Keratinocyte (primary cell): ENCODE measurements at regions not wholly inside any gene's neighbourhood (a gene's known extent, or its start where the extent isn't known, plus 50 kb on each side); places are given as distances from the start of the nearest gene placed in this dataset.
"Not testable (repeated sequence)": the region's sequence is repeated elsewhere in the genome, so short reads cannot be mapped to it uniquely, and the experiment has no call there.

Experiments
- DNase-seq: peaks from one replicate; pipeline ENCODE4 v3.0.0-alpha.2; 2011; ENCODE audit warnings: low read depth, missing footprints, low spot score
- FAIRE-seq: peaks from 2 replicates; lab custom pipeline; 2011; peaks lifted over from hg19 to GRCh38; lab: Jason Lieb, UNC
- H2AFZ ChIP-seq: 2 replicates; pipeline ENCODE4 v1.6.0; 2012; ENCODE audit warnings: low read length, control low read depth, inconsistent platforms; ENCODE audit not compliant: control insufficient read depth
- H3K27ac ChIP-seq: 2 replicates; pipeline ENCODE4 v1.5.1; 2011; ENCODE audit warnings: low read length; ENCODE audit not compliant: control insufficient read depth, insufficient read depth
- H3K27me3 ChIP-seq: 3 replicates; pipeline ENCODE4 v1.6.0; 2011; ENCODE audit warnings: low read length; ENCODE audit not compliant: control insufficient read depth, insufficient read depth; ENCODE audit errors: extremely low read depth
- H3K36me3 ChIP-seq, 2 experiments: 2 replicates in 1 of 2; 3 replicates in 1 of 2; pipeline ENCODE4 v1.5.1; 2011; ENCODE audit warnings: low read length in 2 of 2, mild to moderate bottlenecking in 1 of 2; ENCODE audit not compliant: control insufficient read depth in 2 of 2, insufficient read depth in 2 of 2; ENCODE audit errors: extremely low read depth in 1 of 2
- H3K4me1 ChIP-seq: 3 replicates; pipeline ENCODE4 v1.5.1; 2011; ENCODE audit warnings: low read length; ENCODE audit not compliant: control insufficient read depth, insufficient read depth; ENCODE audit errors: extremely low read depth
- H3K4me2 ChIP-seq: 3 replicates; pipeline ENCODE4 v1.6.0; 2011; ENCODE audit warnings: low read depth, low read length; ENCODE audit not compliant: control insufficient read depth, insufficient read depth; ENCODE audit errors: extremely low read depth
- H3K4me3 ChIP-seq, 3 experiments: fragments of 200-600 bp in 1 of 3; sonication (generic) in 1 of 3; 2 replicates in 2 of 3; 3 replicates in 1 of 3; pipeline ENCODE4 v1.5.1; 2011 to 2016; ENCODE audit warnings: low read length in 3 of 3, mild to moderate bottlenecking in 3 of 3, control low read depth in 2 of 3, inconsistent platforms in 1 of 3, low read depth in 1 of 3, mixed read lengths in 1 of 3, mixed run types in 1 of 3, moderate library complexity in 1 of 3; ENCODE audit not compliant: control insufficient read depth in 2 of 3, insufficient read depth in 2 of 3; ENCODE audit errors: extremely low read depth in 1 of 3
- H3K79me2 ChIP-seq: 2 replicates; pipeline ENCODE4 v1.6.0; 2012; ENCODE audit warnings: low read length; ENCODE audit not compliant: control insufficient read depth, insufficient read depth
- H3K9ac ChIP-seq: 3 replicates; pipeline ENCODE4 v1.6.0; 2011; ENCODE audit warnings: low read length; ENCODE audit not compliant: control insufficient read depth, insufficient read depth; ENCODE audit errors: extremely low read depth
- H3K9me1 ChIP-seq: 3 replicates; pipeline ENCODE4 v1.6.0; 2011; ENCODE audit warnings: low read length; ENCODE audit not compliant: control insufficient read depth, insufficient read depth; ENCODE audit errors: extremely low read depth
- H3K9me3 ChIP-seq: 2 replicates; pipeline ENCODE4 v1.5.1; 2012; ENCODE audit warnings: low read depth, low read length; ENCODE audit not compliant: control insufficient read depth
- H4K20me1 ChIP-seq: 3 replicates; pipeline ENCODE4 v1.6.0; 2011; ENCODE audit warnings: low read length; ENCODE audit not compliant: control insufficient read depth, insufficient read depth; ENCODE audit errors: extremely low read depth
- CTCF ChIP-seq, 3 experiments: IDR thresholded peaks in 1 of 3; conservative IDR thresholded peaks in 1 of 3; optimal IDR thresholded peaks in 1 of 3; 2 replicates in 2 of 3; 3 replicates in 1 of 3; pipeline versions ENCODE3 to v1.5.1; 2011; ENCODE audit warnings: low read length in 3 of 3, mild to moderate bottlenecking in 3 of 3, moderate library complexity in 2 of 3, control low read depth in 1 of 3, inconsistent platforms in 1 of 3; ENCODE audit not compliant: insufficient read depth in 2 of 3; ENCODE audit errors: extremely low read depth in 1 of 3
- EZH2 ChIP-seq: IDR thresholded peaks from one replicate; pipeline ENCODE4 v1.6.1; 2012; ENCODE audit warnings: inconsistent platforms, mild to moderate bottlenecking, low read length, moderate library complexity
- dilution Hi-C: fragments of 300-500 bp; cut with MboI; formaldehyde crosslinking; loops from one replicate; pipeline ENCODE4 v1.7.0; 2020; ENCODE audit warnings: low sequenced_read_pairs; ENCODE audit not compliant: extremely low pct_ligation_motif_present

DNA sequence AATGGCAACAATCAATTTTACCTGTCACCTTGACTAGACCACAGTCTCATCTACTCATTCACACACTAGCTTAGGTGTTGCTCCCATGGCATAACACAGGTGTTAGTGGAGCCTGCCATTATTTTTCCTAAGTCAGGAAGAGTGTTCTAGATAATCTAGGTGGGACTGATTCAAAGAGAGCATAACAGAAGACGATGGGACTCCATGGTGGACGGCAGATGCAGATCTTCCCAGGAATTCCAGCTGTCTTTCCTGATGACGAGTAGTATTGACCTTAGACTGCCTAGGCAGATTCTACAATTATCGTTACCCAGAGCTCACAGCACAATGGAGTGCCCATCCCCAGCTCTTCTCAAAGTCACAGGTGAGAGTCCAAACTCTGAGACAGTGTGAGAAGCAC lies 589.0 kb downstream of the TMEM121 start:
- no peak overlapping the region for H2AFZ ChIP-seq
- no peaks in the 10 kb centered on the region for H3K27me3 ChIP-seq
- no peaks in the 10 kb centered on the region for H3K36me3 ChIP-seq
- H3K4me1 ChIP-seq, result no peaks in the 10 kb centered on the region
- no peaks in the 10 kb centered on the region for H4K20me1 ChIP-seq
- H3K9me1 ChIP-seq, result no peaks in the 10 kb centered on the region
- no peak overlapping the region for H3K4me2 ChIP-seq
- dilution Hi-C loops, result no loop called here
- no peak for FAIRE-seq
- H3K79me2 ChIP-seq, result no peaks in the 10 kb centered on the region
- H3K9me3 ChIP-seq, result no peaks in the 10 kb centered on the region
- no peak overlapping the region for H3K27ac ChIP-seq
- DNase-seq, result no peak
- TF ChIP-seq CTCF (optimal IDR thresholded peaks at IDR 0.05 in 1 of 3, IDR thresholded peaks at IDR 0.05 in 1 of 3, conservative IDR thresholded peaks at IDR 0.05 in 1 of 3; ENCODE audit: extremely low read depth in 1 of 3, insufficient read depth in 2 of 3, low read length in 3 of 3), result no peak
- TF ChIP-seq EZH2, result no peak
- no peak overlapping the region for H3K4me3 ChIP-seq
- no peak overlapping the region for H3K9ac ChIP-seq

GRCh38 chr14:106116339-106116930 lies 590.1 kb downstream of the TMEM121 start:
- H3K4me1 ChIP-seq, H3K9ac ChIP-seq, H3K79me2 ChIP-seq, FAIRE-seq, H3K9me3 ChIP-seq, DNase-seq, H3K9me1 ChIP-seq, H2AFZ ChIP-seq, H3K4me2 ChIP-seq, H3K27me3 ChIP-seq, H4K20me1 ChIP-seq, H3K36me3 ChIP-seq, H3K4me3 ChIP-seq, H3K27ac ChIP-seq, dilution Hi-C loops: not testable (repeated sequence)
- peak in 1 of 3 experiments; percentile 24 for TF ChIP-seq CTCF (optimal IDR thresholded peaks at IDR 0.05 in 1 of 3, IDR thresholded peaks at IDR 0.05 in 1 of 3, conservative IDR thresholded peaks at IDR 0.05 in 1 of 3; ENCODE audit: extremely low read depth in 1 of 3, insufficient read depth in 2 of 3, low read length in 3 of 3)
